ENCODE measurements at regions not wholly inside any gene's neighbourhood (a gene's known extent, or its start where the extent isn't known, plus 50 kb on each side); places are given as distances from the start of the nearest gene placed in this dataset.

- no peak for DNase-seq (ENCODE audit: low spot score in 2 of 2)
- H3K27me3 ChIP-seq = no peaks in the 10 kb centered on the region
- WGBS, 2 donors = 81 to 83% methylated on average over 8 of the region's 8 CpGs
- no peaks in the 10 kb centered on the region for H3K9me3 ChIP-seq
- no peaks in the 10 kb centered on the region for H3K4me1 ChIP-seq
- H3K36me3 ChIP-seq = no peaks in the 10 kb centered on the region
- no peak for TF ChIP-seq POLR2A (IDR thresholded peaks at IDR 0.05)
- no peak for TF ChIP-seq EP300 (IDR thresholded peaks at IDR 0.05)
- no peak for TF ChIP-seq CTCF (IDR thresholded peaks at IDR 0.05)
- H3K4me3 ChIP-seq = no peak overlapping the region
- H3K27ac ChIP-seq = no peak overlapping the region
These were observed 86.3 kb upstream of the PMEPA1 start for GRCh38 chr20:57795977-57796560.

GRCh38 chr20:57795342-57795697, 85.5 kb upstream of the PMEPA1 start:
- H3K36me3 ChIP-seq = no peaks in the 10 kb centered on the region
- H3K27me3 ChIP-seq = no peaks in the 10 kb centered on the region
- no peak for DNase-seq (ENCODE audit: low spot score in 2 of 2)
- no peak overlapping the region for H3K4me3 ChIP-seq
- no peaks in the 10 kb centered on the region for H3K4me1 ChIP-seq
- no peak overlapping the region for H3K27ac ChIP-seq
- H3K9me3 ChIP-seq = no peaks in the 10 kb centered on the region
- TF ChIP-seq POLR2A (IDR thresholded peaks at IDR 0.05) = no peak
- TF ChIP-seq CTCF (IDR thresholded peaks at IDR 0.05) = no peak
- TF ChIP-seq EP300 (IDR thresholded peaks at IDR 0.05) = no peak
- 80 to 84% methylated on average over 5 to 6 of the region's 6 CpGs for WGBS, 2 donors

- H3K27ac ChIP-seq = no peak overlapping the region
- H3K36me3 ChIP-seq = no peaks in the 10 kb centered on the region
- TF ChIP-seq EP300 (IDR thresholded peaks at IDR 0.05) (no peak), POLR2A (IDR thresholded peaks at IDR 0.05) (no peak), CTCF (IDR thresholded peaks at IDR 0.05) (no peak)
- H3K4me3 ChIP-seq = no peak overlapping the region
- no peaks in the 10 kb centered on the region for H3K9me3 ChIP-seq
- no peak for DNase-seq (ENCODE audit: low spot score in 2 of 2)
- 78 to 79% methylated on average over 18 to 21 of the region's 21 CpGs for WGBS, 2 donors
- H3K27me3 ChIP-seq = no peaks in the 10 kb centered on the region
- H3K4me1 ChIP-seq = no peaks in the 10 kb centered on the region
These were observed 85.0 kb upstream of the PMEPA1 start for GRCh38 chr20:57794600-57795341.

GRCh38 chr20:57794036-57794435, 84.2 kb upstream of the PMEPA1 start:
- Histone ChIP-seq H3K4me1 (no peaks in the 10 kb centered on the region), H3K27ac (no peak overlapping the region), H3K4me3 (no peak overlapping the region), H3K36me3 (no peaks in the 10 kb centered on the region), H3K27me3 (no peaks in the 10 kb centered on the region), H3K9me3 (no peaks in the 10 kb centered on the region)
- TF ChIP-seq EP300 (IDR thresholded peaks at IDR 0.05) (no peak), POLR2A (IDR thresholded peaks at IDR 0.05) (no peak), CTCF (IDR thresholded peaks at IDR 0.05) (no peak)
- 95 to 97% methylated on average over 7 of the region's 7 CpGs for WGBS, 2 donors
- DNase-seq (ENCODE audit: low spot score in 2 of 2) = no peak

GRCh38 chr20:57793421-57793820, 83.6 kb upstream of the PMEPA1 start:
- Histone ChIP-seq H3K4me3 (no peak overlapping the region), H3K4me1 (no peaks in the 10 kb centered on the region), H3K27ac (no peak overlapping the region), H3K9me3 (no peaks in the 10 kb centered on the region), H3K27me3 (no peaks in the 10 kb centered on the region), H3K36me3 (no peaks in the 10 kb centered on the region)
- TF ChIP-seq EP300 (IDR thresholded peaks at IDR 0.05) (no peak), POLR2A (IDR thresholded peaks at IDR 0.05) (no peak), CTCF (IDR thresholded peaks at IDR 0.05) (no peak)
- 92 to 94% methylated on average over 9 of the region's 9 CpGs for WGBS, 2 donors
- no peak for DNase-seq (ENCODE audit: low spot score in 2 of 2)

Measured in tibial nerve (tissue), 4 donors.